ENCODE measurements at regions not wholly inside any gene's neighbourhood (a gene's known extent, or its start where the extent isn't known, plus 50 kb on each side); places are given as distances from the start of the nearest gene placed in this dataset.

- no peaks in the 10 kb centered on the region for H3K9me3 ChIP-seq (ENCODE audit: control insufficient read depth in 1 of 2, insufficient read depth in 1 of 2, low read length in 2 of 2)
Measured at GRCh38 chr2:84249140-84249539, 209.9 kb downstream of the SUCLG1 start.

GRCh38 chr2:84247532-84247931, 211.5 kb downstream of the SUCLG1 start:
- ATAC-seq (ENCODE audit: poor library complexity) (no peak), DNase-seq (no peak)
- Mint-ChIP-seq H3K27me3 (peaks cover 9% of the 10 kb centered on the region), H3K36me3 (ENCODE audit: low read depth) (no peaks in the 10 kb centered on the region), H3K4me3 (no peak overlapping the region), H3K9me3 (no peaks in the 10 kb centered on the region), H3K27ac (no peak overlapping the region), H3K4me1 (ENCODE audit: low read depth) (no peaks in the 10 kb centered on the region)
- no peaks in the 10 kb centered on the region for H3K9me3 ChIP-seq (ENCODE audit: control insufficient read depth in 1 of 2, insufficient read depth in 1 of 2, low read length in 2 of 2)
- H3K36me3 ChIP-seq (ENCODE audit: insufficient read depth, low read length): no peaks in the 10 kb centered on the region
- CTCF ChIA-PET: no interaction called here
- H3K27ac ChIP-seq (ENCODE audit: low read depth in 1 of 2, low read length in 2 of 2): no peak overlapping the region
- H3K4me1 ChIP-seq (ENCODE audit: insufficient read depth, low read length): no peaks in the 10 kb centered on the region
- no peak overlapping the region for H3K4me3 ChIP-seq (ENCODE audit: low read length)
- TF ChIP-seq, protein P1, sequence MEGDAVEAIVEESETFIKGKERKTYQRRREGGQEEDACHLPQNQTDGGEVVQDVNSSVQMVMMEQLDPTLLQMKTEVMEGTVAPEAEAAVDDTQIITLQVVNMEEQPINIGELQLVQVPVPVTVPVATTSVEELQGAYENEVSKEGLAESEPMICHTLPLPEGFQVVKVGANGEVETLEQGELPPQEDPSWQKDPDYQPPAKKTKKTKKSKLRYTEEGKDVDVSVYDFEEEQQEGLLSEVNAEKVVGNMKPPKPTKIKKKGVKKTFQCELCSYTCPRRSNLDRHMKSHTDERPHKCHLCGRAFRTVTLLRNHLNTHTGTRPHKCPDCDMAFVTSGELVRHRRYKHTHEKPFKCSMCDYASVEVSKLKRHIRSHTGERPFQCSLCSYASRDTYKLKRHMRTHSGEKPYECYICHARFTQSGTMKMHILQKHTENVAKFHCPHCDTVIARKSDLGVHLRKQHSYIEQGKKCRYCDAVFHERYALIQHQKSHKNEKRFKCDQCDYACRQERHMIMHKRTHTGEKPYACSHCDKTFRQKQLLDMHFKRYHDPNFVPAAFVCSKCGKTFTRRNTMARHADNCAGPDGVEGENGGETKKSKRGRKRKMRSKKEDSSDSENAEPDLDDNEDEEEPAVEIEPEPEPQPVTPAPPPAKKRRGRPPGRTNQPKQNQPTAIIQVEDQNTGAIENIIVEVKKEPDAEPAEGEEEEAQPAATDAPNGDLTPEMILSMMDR (IDR thresholded peaks at IDR 0.05): no peak
- intact Hi-C loops (cut with DNase I, micrococcal nuclease): no loop called here
- H3K27me3 ChIP-seq (ENCODE audit: control insufficient read depth in 1 of 2, insufficient read depth in 2 of 2, low read length in 2 of 2): no peaks in the 10 kb centered on the region
- POLR2A ChIA-PET: no interaction called here

More at GRCh38 chr2:84249140-84249539, 209.9 kb downstream of the SUCLG1 start:
- Histone ChIP-seq H3K4me3 (ENCODE audit: low read length) (no peak overlapping the region), H3K27ac (ENCODE audit: low read depth in 1 of 2, low read length in 2 of 2) (no peak overlapping the region), H3K27me3 (ENCODE audit: control insufficient read depth in 1 of 2, insufficient read depth in 2 of 2, low read length in 2 of 2) (no peaks in the 10 kb centered on the region), H3K36me3 (ENCODE audit: insufficient read depth, low read length) (no peaks in the 10 kb centered on the region), H3K4me1 (ENCODE audit: insufficient read depth, low read length) (no peaks in the 10 kb centered on the region)
- peaks cover 9% of the 10 kb centered on the region for H3K27me3 Mint-ChIP-seq
- no peaks in the 10 kb centered on the region for H3K36me3 Mint-ChIP-seq (ENCODE audit: low read depth)
- intact Hi-C loops (cut with DNase I, micrococcal nuclease): no loop called here
- H3K4me3 Mint-ChIP-seq: no peak overlapping the region
- ChIA-PET POLR2A (no interaction called here), CTCF (no interaction called here)
- no peaks in the 10 kb centered on the region for H3K4me1 Mint-ChIP-seq (ENCODE audit: low read depth)
- ATAC-seq (ENCODE audit: poor library complexity) (no peak), DNase-seq (no peak)
- no peaks in the 10 kb centered on the region for H3K9me3 Mint-ChIP-seq
- no peak overlapping the region for H3K27ac Mint-ChIP-seq
- TF ChIP-seq, protein P1 (IDR thresholded peaks at IDR 0.05): no peak

- POLR2A ChIA-PET: no interaction called here
- Histone ChIP-seq H3K36me3 (ENCODE audit: insufficient read depth, low read length) (no peaks in the 10 kb centered on the region), H3K27me3 (ENCODE audit: control insufficient read depth in 1 of 2, insufficient read depth in 2 of 2, low read length in 2 of 2) (no peaks in the 10 kb centered on the region), H3K4me3 (ENCODE audit: low read length) (no peak overlapping the region), H3K9me3 (ENCODE audit: control insufficient read depth in 1 of 2, insufficient read depth in 1 of 2, low read length in 2 of 2) (no peaks in the 10 kb centered on the region), H3K4me1 (ENCODE audit: insufficient read depth, low read length) (no peaks in the 10 kb centered on the region), H3K27ac (ENCODE audit: low read depth in 1 of 2, low read length in 2 of 2) (no peak overlapping the region)
- no peak overlapping the region for H3K4me3 Mint-ChIP-seq
- DNase-seq (no peak), ATAC-seq (ENCODE audit: poor library complexity) (no peak)
- CTCF ChIA-PET: no interaction called here
- no peak overlapping the region for H3K27ac Mint-ChIP-seq
- intact Hi-C loops (cut with DNase I, micrococcal nuclease): no loop called here
- H3K27me3 Mint-ChIP-seq: peaks cover 17% of the 10 kb centered on the region
- no peaks in the 10 kb centered on the region for H3K9me3 Mint-ChIP-seq
- no peaks in the 10 kb centered on the region for H3K36me3 Mint-ChIP-seq (ENCODE audit: low read depth)
- TF ChIP-seq, protein P1 (IDR thresholded peaks at IDR 0.05): no peak
- H3K4me1 Mint-ChIP-seq (ENCODE audit: low read depth): no peaks in the 10 kb centered on the region
Measured at GRCh38 chr2:84243788-84244733, 215.0 kb downstream of the SUCLG1 start.
